NCI-H510A (cell line): ENCODE measurements at regions not wholly inside any gene's neighbourhood (a gene's known extent, or its start where the extent isn't known, plus 50 kb on each side); places are given as distances from the start of the nearest gene placed in this dataset.

ENCODE experiments used
- DNase-seq: peaks from one replicate; lab custom pipeline; 2025; lab: John Stamatoyannopoulos, UW

DNA sequence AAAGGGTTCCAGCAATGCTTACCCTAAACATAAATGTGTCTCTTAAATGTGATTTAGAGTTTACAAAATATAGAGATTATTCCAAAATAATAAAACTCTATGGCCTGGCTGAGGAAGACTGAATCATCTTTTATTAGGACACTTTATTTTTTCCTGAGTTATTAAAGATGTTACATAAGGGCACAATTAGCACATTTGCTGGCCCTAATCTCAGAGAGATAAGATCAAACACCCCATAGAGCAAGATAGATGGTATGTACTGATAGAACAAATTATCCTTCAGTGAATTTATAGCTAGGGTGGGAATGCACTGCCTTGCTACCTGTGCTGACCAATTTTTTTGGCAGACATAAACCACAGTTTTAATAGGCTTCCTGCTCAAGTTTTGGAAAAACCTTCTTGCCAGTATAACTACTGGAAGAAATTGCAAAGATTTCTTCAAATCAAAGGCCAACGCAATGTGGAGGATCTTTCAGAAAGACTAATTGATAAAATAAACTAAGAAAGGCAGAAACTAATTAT, 367.1 kb upstream of the MPDZ start:
- no peak for DNase-seq

- DNase-seq = no peak
Observed at GRCh38 chr9:13645557-13645956, 366.1 kb upstream of the MPDZ start.

DNA sequence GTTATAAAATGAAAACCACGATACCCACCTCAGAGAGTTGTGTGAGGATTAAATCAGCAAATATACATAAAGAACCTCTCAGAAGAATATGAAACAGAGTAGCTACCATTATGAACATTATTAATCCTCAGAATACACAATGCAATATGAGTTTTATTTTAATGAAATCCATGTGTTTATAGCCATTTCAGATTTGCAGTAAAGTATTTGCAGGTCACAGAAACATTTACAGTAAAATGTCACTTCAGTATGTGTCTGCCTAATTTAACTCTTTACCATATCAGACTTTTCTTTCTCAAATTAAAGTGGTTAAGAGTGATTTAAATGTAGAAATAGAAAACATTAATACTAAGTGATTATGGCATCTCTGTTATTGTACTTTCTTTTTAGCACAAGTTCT, 365.2 kb upstream of the MPDZ start:
- DNase-seq = no peak

DNA sequence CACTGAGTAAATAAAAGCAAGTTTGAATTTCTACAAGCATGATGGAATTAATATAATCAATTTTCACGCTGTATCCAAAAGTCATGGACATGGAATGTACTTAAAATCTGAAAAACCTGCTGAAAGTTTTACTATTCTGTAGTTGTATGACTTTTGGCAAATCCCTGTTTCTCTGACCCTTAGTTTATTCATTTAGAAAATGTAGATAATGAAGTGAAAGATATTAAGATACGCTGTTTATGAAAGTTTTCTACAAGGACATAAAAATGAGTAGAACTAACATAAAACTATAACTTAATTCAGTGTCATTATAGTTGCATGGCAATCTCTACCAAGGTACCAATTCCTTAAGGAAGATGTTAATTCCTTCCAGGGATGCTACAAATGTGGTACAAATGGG, 363.2 kb upstream of the MPDZ start:
- DNase-seq = no peak

DNA sequence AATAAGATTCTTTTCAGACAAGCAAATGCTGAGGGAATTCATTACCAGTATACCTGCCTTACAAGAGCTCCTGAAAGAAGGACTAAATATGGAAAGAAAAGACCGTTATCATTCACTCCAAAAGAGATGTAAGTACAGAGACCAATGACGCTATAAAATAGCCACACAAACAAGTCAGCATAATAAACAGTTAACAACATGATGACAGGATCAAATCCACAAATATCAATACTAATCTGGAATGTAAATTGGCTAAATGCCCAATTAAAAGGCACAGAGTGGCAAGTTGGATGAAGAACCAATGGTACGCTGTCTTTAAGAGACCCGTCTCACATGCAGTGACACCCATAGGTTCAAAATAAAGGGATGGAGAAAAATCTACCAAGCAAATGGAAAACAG, 349.6 kb upstream of the MPDZ start:
- DNase-seq = no peak

GRCh38 chr9:13628526-13628925, 349.0 kb upstream of the MPDZ start:
- no peak for DNase-seq

DNA sequence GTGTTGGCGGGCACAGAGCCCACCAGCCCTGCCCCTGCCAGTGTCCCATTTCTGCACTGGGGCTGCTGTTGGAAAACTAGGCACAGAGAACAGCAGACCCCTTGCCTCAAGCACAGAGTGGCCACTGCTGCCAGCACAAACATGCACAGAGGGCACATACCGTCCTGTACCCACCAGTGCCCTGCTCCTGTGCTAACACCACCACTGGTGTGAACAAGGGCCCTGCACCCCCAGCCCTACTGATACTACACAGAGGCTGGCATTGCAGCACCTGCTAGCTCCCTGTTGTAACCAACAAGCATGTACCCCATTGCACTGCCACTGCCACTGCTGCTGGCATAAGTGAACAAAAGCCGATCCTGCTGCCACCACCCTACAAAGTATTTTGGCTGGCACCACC, 348.0 kb upstream of the MPDZ start:
- no peak for DNase-seq

DNA sequence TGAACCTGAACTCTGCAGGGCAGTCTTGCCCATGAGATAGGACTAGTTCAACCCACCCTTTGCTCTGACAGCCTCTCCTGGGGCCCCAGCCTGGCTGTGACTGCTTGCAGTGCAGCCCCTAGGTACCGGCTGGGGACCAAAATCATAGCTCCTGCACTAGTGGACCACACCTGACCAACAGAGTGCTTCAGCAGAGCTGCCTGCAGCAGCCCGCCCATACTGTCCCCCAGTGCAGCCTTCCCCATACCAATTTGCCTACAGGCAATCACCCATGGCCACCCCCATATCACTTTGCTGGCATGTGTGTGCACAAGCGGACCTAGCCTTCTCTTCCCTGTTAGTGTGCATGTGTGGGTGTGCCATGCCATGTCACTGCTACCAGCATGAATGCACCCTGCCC, 347.6 kb upstream of the MPDZ start:
- DNase-seq = no peak

- no peak for DNase-seq
Observed at GRCh38 chr9:13626601-13627000, 347.1 kb upstream of the MPDZ start.

- no peak for DNase-seq
Observed at GRCh38 chr9:13621872-13622564, 342.5 kb upstream of the MPDZ start.

- DNase-seq = no peak
Observed at GRCh38 chr9:13616491-13617035, 337.1 kb upstream of the MPDZ start.

DNA sequence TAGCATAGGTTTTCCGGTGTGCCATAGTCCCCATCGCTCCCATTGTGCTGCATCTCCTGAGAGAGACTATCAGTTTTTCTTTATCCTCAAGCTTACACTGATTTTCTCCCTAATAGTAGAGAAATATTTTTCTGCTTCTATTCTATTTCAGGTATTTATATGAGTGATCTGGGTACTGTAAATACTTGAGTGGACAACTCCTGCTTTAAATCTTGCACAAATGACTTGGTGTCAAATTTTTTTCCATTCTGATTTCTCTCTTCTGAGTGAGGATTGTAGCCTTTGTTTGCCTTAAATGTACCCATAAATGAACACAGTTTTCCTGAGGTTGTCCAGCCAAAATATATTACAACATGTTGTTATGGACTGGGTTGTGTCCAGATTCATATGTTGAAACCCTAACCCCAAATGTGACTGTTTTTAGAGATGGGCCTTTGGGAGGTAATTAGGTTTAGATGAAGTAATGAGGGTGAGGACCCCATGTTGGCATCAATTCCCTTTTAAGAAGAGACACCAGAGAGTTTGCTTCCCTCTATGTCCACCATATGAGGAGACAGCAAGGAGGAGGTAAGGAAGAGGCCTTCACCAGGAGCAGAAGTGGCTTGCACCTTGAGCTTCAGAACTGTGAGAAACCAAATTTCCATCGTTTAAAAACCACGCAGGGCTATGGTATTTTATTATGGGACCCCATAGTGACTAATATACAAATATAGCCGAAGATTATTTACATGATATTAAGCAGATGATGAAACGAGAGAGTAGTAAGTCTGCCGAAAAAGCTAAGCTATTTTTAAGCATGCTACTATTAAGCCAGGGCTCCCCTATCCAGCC, 336.4 kb upstream of the MPDZ start:
- DNase-seq = no peak

GRCh38 chr9:13614060-13614459, 334.6 kb upstream of the MPDZ start:
- DNase-seq = no peak

- no peak for DNase-seq
Observed at GRCh38 chr9:13613296-13613695, 333.8 kb upstream of the MPDZ start.

- DNase-seq = no peak
Observed at GRCh38 chr9:13608451-13608850, 329.0 kb upstream of the MPDZ start.

GRCh38 chr9:13607481-13608441, 328.3 kb upstream of the MPDZ start:
- DNase-seq = no peak

DNA sequence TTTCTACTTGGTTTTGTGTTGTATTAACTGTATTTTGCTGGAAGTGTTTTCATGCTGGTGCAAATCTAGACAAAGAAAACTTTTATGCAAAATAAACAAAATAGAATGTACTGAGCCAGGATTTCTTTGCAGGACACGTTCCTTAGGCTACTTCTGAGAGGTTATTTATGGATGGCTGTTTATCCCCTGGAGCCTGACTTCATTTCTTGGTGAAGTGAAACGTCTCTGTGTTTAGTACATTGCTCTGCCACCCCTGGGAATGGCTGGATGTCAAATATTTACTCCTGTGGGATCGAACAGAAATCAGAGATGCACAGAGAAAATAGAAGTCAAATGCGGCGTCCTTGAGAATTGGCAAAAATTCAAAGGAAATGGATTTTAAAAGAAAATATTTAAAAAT, 327.1 kb upstream of the MPDZ start:
- no peak for DNase-seq

- DNase-seq = no peak
Observed at GRCh38 chr9:13603921-13604320, 324.4 kb upstream of the MPDZ start.

DNA sequence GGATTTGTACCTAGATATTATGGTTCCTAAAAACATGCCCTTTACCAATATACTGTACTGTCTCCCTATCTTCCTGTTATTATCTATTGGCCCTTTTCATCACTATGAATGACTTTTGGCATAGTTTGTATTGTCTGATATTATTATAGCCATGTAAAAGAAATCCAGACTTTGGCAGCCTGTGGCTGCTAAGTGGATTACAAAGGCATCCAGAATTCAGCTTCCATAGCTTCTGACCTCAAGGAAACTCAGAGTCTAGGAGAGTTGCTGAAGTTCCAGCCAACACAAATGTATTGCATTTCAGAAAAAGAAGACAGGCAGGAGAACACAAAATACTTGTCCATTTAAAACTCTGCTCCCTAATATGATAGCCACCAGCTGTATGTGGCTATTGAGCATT, 319.2 kb upstream of the MPDZ start:
- DNase-seq = no peak

GRCh38 chr9:13597427-13597826, 317.9 kb upstream of the MPDZ start:
- no peak for DNase-seq

- DNase-seq = no peak
Observed at GRCh38 chr9:13597004-13597403, 317.5 kb upstream of the MPDZ start.

GRCh38 chr9:13596383-13596970, 317.0 kb upstream of the MPDZ start:
- no peak for DNase-seq
